Adrenal gland (tissue), 9 donors: ENCODE measurements at regions not wholly inside any gene's neighbourhood (a gene's known extent, or its start where the extent isn't known, plus 50 kb on each side); places are given as distances from the start of the nearest gene placed in this dataset.

Experiments used
- DNase-seq, 7 donors: peaks; one replicate each; pipeline ENCODE4 v3.0.0-alpha.2; 2019 to 2020
- H3K27ac ChIP-seq, 5 donors: fragments of 200-600 bp; sonication (generic) in 4 of 5; 1 replicate in 3 of 5; 2 replicates in 2 of 5; pipeline versions ENCODE4 v1.5.1 to v1.8.0; 2016 to 2020; ENCODE audit warnings: mild to moderate bottlenecking in 1 of 5
- H3K27me3 ChIP-seq: fragments of 200-600 bp; 2 replicates; pipeline ENCODE4 v1.8.0; 2021
- H3K36me3 ChIP-seq, 2 donors: fragments of 200-600 bp; replicated peaks in 1 of 2; 1 replicate in 1 of 2; 2 replicates in 1 of 2; pipeline versions ENCODE4 v1.5.1 to v1.8.0; 2018 to 2022
- H3K4me1 ChIP-seq, 2 donors: fragments of 200-600 bp; replicated peaks in 1 of 2; 1 replicate in 1 of 2; 2 replicates in 1 of 2; pipeline versions ENCODE4 v1.5.1 to v1.8.0; 2018 to 2021
- H3K4me3 ChIP-seq, 4 donors: fragments of 200-600 bp; sonication (generic) in 3 of 4; one replicate each; pipeline ENCODE4 v1.5.1; 2016 to 2018
- H3K9me3 ChIP-seq, 3 donors: fragments of 200-600 bp; sonication (generic) in 1 of 3; replicated peaks in 1 of 3; 1 replicate in 2 of 3; 2 replicates in 1 of 3; pipeline versions ENCODE4 v1.5.1 to v1.8.0; 2016 to 2021
- CTCF ChIP-seq, 6 experiments: fragments of 450-650 bp in 4 of 6; fragments of 200-600 bp in 2 of 6; sonication (generic) in 1 of 6; IDR thresholded peaks; 1 replicate in 5 of 6; 2 replicates in 1 of 6; pipeline versions ENCODE4 v1.5.1 to v1.8.0; 2016 to 2021; ENCODE audit warnings: antibody characterized with exemption in 6 of 6, mild to moderate bottlenecking in 2 of 6, moderate library complexity in 1 of 6
- POLR2A ChIP-seq, 2 donors: fragments of 450-650 bp; IDR thresholded peaks; one replicate each; pipeline ENCODE4 v1.6.1; 2017; ENCODE audit warnings: antibody characterized with exemption in 2 of 2, mild to moderate bottlenecking in 2 of 2, moderate library complexity in 1 of 2
- WGBS, 4 donors: extraction: QIAGEN DNeasy Blood & Tissue Kit in 2 of 4; methylation state at CpG; one replicate each; pipeline versions ENCODE4 v1.1.5 to v1.1.7; 2013 to 2017; 5-methylcytosine and 5-hydroxymethylcytosine counted together
- intact Hi-C, 2 donors: fragments of 100-400 bp; cut with DNase I; formaldehyde crosslinking; loops; one replicate each; pipeline versions ENCODE4 v1.14.1 to v1.15.0; 2022 to 2023
- donor health status: healthy with polysubstance abuse.
- donor health status: Bipolar disorder and iron deficiency.
- donor health status: DM: yes; HTN: yes; CAD: no.
- donor health status: DM: no; HTN: no; CAD: no.
- donor health status: DM: no; HTN: no; CAD: no.

GRCh38 chr17:79221597-79221996 lies 147.0 kb downstream of the ENGASE start:
- H3K27me3 ChIP-seq, result peaks cover 35% of the 10 kb centered on the region
- TF ChIP-seq POLR2A (IDR thresholded peaks at IDR 0.05), result no peak
- intact Hi-C loops, result no loop called here
- H3K36me3 ChIP-seq, result no peaks in the 10 kb centered on the region
- H3K27ac ChIP-seq, result no peak overlapping the region
- H3K4me3 ChIP-seq, result no peak overlapping the region
- WGBS, 4 donors, result 62 to 77% (median 73%) methylated on average over 5 to 8 of the region's 8 CpGs
- H3K9me3 ChIP-seq, result no peaks in the 10 kb centered on the region
- DNase-seq, result no peak
- H3K4me1 ChIP-seq, result no peaks in the 10 kb centered on the region

DNA sequence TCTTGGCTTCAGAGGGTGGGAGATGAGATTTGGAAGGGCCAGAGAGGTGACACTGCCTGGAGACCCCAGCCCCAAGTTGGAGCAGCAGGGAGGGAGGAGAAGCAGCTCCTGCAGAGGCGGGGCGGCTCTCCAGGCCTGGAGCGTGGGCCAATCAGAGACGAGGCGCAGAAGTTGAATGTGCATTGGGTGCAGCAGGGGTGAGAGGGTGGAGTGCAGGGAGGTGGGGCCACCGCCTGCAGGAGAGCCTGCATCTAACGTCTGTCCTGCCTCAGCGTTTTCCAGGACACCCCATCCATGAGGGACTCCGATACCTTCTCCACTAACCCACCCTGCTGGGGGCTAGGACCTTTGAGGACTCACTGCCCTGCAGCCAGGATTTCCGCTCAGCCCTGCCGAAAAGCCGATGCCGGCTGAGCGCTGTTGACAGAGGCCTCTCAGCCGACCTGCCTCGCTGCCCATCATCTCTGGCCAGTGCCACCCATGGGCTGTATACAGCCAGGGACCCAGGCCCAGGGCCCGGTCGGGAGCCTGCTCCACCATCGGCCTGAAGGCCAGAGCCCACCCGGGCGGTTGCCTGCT lies 146.2 kb downstream of the ENGASE start:
- no peaks in the 10 kb centered on the region for H3K4me1 ChIP-seq
- H3K9me3 ChIP-seq, result no peaks in the 10 kb centered on the region
- WGBS, 4 donors, result 6 to 26% (median 16%) methylated on average over 9 to 21 of the region's 21 CpGs
- no peaks in the 10 kb centered on the region for H3K36me3 ChIP-seq
- intact Hi-C loops, result no loop called here
- peaks cover 35% of the 10 kb centered on the region for H3K27me3 ChIP-seq
- no peak overlapping the region for H3K4me3 ChIP-seq
- no peak for DNase-seq
- no peak overlapping the region for H3K27ac ChIP-seq
- TF ChIP-seq CTCF (IDR thresholded peaks at IDR 0.05) (no peak), POLR2A (IDR thresholded peaks at IDR 0.05) (no peak)

DNA sequence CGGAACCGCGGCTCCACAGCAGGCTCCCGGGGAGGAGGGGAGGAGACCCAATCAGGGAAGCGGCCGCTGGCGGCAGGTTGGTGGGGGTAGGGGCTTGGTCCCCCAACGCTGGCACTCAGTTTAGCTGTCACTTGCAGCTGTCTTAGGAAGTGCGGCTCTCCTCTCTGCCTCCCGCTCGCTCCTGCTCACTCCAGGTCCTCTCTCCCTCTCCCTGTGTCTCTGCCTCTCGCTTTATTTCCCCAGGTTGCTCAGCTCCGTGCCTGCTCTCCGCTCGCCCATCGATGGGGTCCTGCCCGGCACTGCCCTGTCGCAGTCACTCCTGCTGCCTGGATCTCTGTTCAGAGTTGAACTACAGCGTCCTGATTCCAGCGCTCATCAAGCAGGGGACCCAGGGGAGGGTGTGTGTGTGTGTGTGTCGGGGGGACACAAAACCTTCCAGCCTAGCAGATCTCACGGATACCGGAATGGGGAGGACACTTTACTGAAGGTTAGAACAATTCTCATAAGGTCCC lies 145.6 kb downstream of the ENGASE start:
- TF ChIP-seq POLR2A (IDR thresholded peaks at IDR 0.05) (no peak), CTCF (IDR thresholded peaks at IDR 0.05) (no peak)
- Histone ChIP-seq H3K9me3 (no peaks in the 10 kb centered on the region), H3K27me3 (peaks cover 40% of the 10 kb centered on the region), H3K27ac (no peak overlapping the region), H3K4me1 (no peaks in the 10 kb centered on the region), H3K4me3 (no peak overlapping the region), H3K36me3 (no peaks in the 10 kb centered on the region)
- DNase-seq, result no peak
- intact Hi-C loops, result no loop called here
- 3 to 16% (median 6%) methylated on average over 12 to 23 of the region's 23 CpGs for WGBS, 4 donors

- DNase-seq, result no peak
- H3K27me3 ChIP-seq, result peaks cover 41% of the 10 kb centered on the region
- no peak overlapping the region for H3K27ac ChIP-seq
- intact Hi-C loops, result no loop called here
- H3K36me3 ChIP-seq, result no peaks in the 10 kb centered on the region
- no peak for TF ChIP-seq POLR2A (IDR thresholded peaks at IDR 0.05)
- no peaks in the 10 kb centered on the region for H3K4me1 ChIP-seq
- H3K9me3 ChIP-seq, result no peaks in the 10 kb centered on the region
- 61 to 69% (median 67%) methylated on average over 8 to 18 of the region's 18 CpGs for WGBS, 4 donors
- H3K4me3 ChIP-seq, result no peak overlapping the region
Measured at GRCh38 chr17:79219208-79219935, 144.7 kb downstream of the ENGASE start.

GRCh38 chr17:79218825-79219200 lies 144.2 kb downstream of the ENGASE start:
- no peaks in the 10 kb centered on the region for H3K4me1 ChIP-seq

More at GRCh38 chr17:79218825-79219200, 144.2 kb downstream of the ENGASE start:
- H3K9me3 ChIP-seq, result no peaks in the 10 kb centered on the region
- H3K27me3 ChIP-seq, result peaks cover 41% of the 10 kb centered on the region
- H3K36me3 ChIP-seq, result no peaks in the 10 kb centered on the region
- no peak for TF ChIP-seq CTCF (IDR thresholded peaks at IDR 0.05)
- TF ChIP-seq POLR2A (IDR thresholded peaks at IDR 0.05), result no peak
- 77 to 82% (median 81%) methylated on average over 7 to 10 of the region's 10 CpGs; no CpG with 5 or more reads in 1 of the 4 donors for WGBS, 4 donors
- DNase-seq, result no peak
- H3K4me3 ChIP-seq, result no peak overlapping the region
- H3K27ac ChIP-seq, result no peak overlapping the region
- intact Hi-C loops, result no loop called here
